ENCODE measurements at regions not wholly inside any gene's neighbourhood (a gene's known extent, or its start where the extent isn't known, plus 50 kb on each side); places are given as distances from the start of the nearest gene placed in this dataset.

GRCh38 chr14:87080146-87080545 is 912.8 kb downstream of the GALC start:
- TF ChIP-seq SIN3A (IDR thresholded peaks at IDR 0.05; ENCODE audit: borderline replicate concordance, insufficient read depth, low read length) = no peak
- TF ChIP-seq TAF1 (IDR thresholded peaks at IDR 0.05; ENCODE audit: borderline replicate concordance, insufficient read depth, low read length) = no peak
- no peak for TF ChIP-seq REST (IDR thresholded peaks at IDR 0.05; ENCODE audit: insufficient read depth in 1 of 2, low read depth in 2 of 2, low read length in 2 of 2)
- no peak for TF ChIP-seq FOXP2 (optimal IDR thresholded peaks at IDR 0.05; ENCODE audit: borderline replicate concordance, extremely low read depth, extremely low read length, insufficient read depth)
- TF ChIP-seq POLR2AphosphoS5 (IDR thresholded peaks at IDR 0.05; ENCODE audit: low read depth, low read length) = no peak

- TF ChIP-seq SIN3A (IDR thresholded peaks at IDR 0.05; ENCODE audit: borderline replicate concordance, insufficient read depth, low read length) (no peak), REST (IDR thresholded peaks at IDR 0.05; ENCODE audit: insufficient read depth in 1 of 2, low read depth in 2 of 2, low read length in 2 of 2) (no peak), FOXP2 (optimal IDR thresholded peaks at IDR 0.05; ENCODE audit: borderline replicate concordance, extremely low read depth, extremely low read length, insufficient read depth) (no peak), TAF1 (IDR thresholded peaks at IDR 0.05; ENCODE audit: borderline replicate concordance, insufficient read depth, low read length) (no peak), POLR2AphosphoS5 (IDR thresholded peaks at IDR 0.05; ENCODE audit: low read depth, low read length) (no peak)
Measured at GRCh38 chr14:87079416-87079815, 913.6 kb downstream of the GALC start.

DNA sequence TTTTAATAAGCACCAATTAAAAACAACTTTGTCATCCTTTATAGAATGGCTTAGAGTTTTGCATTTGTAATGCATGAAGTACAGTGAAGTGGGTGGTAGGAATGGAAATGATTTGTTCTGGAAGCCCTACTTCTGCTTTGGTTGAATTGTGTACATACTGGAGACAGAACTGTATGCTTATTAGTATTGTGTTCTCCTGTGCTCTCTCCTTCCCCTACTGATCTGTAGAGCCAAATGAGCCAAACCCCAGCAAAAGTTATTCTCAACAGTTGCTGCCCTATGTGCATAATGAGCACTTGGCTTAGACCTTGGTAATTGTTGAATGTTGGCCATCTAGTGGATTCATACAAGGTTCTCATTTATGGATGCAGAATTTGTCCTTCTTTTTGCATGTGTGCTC is 916.1 kb downstream of the GALC start:
- TF ChIP-seq TAF1 (IDR thresholded peaks at IDR 0.05; ENCODE audit: borderline replicate concordance, insufficient read depth, low read length) = no peak
- TF ChIP-seq POLR2AphosphoS5 (IDR thresholded peaks at IDR 0.05; ENCODE audit: low read depth, low read length) = no peak
- TF ChIP-seq SIN3A (IDR thresholded peaks at IDR 0.05; ENCODE audit: borderline replicate concordance, insufficient read depth, low read length) = no peak
- no peak for TF ChIP-seq FOXP2 (optimal IDR thresholded peaks at IDR 0.05; ENCODE audit: borderline replicate concordance, extremely low read depth, extremely low read length, insufficient read depth)
- TF ChIP-seq REST (IDR thresholded peaks at IDR 0.05; ENCODE audit: insufficient read depth in 1 of 2, low read depth in 2 of 2, low read length in 2 of 2) = no peak

GRCh38 chr14:87076146-87076545 is 916.8 kb downstream of the GALC start:
- no peak for TF ChIP-seq FOXP2 (optimal IDR thresholded peaks at IDR 0.05; ENCODE audit: borderline replicate concordance, extremely low read depth, extremely low read length, insufficient read depth)
- TF ChIP-seq POLR2AphosphoS5 (IDR thresholded peaks at IDR 0.05; ENCODE audit: low read depth, low read length) = no peak
- TF ChIP-seq SIN3A (IDR thresholded peaks at IDR 0.05; ENCODE audit: borderline replicate concordance, insufficient read depth, low read length) = no peak

GRCh38 chr14:87073880-87074570 is 919.0 kb downstream of the GALC start:
- TF ChIP-seq FOXP2 (optimal IDR thresholded peaks at IDR 0.05; ENCODE audit: borderline replicate concordance, extremely low read depth, extremely low read length, insufficient read depth) = no peak
- TF ChIP-seq TAF1 (IDR thresholded peaks at IDR 0.05; ENCODE audit: borderline replicate concordance, insufficient read depth, low read length) = no peak
- TF ChIP-seq POLR2AphosphoS5 (IDR thresholded peaks at IDR 0.05; ENCODE audit: low read depth, low read length) = no peak
- TF ChIP-seq REST (IDR thresholded peaks at IDR 0.05; ENCODE audit: insufficient read depth in 1 of 2, low read depth in 2 of 2, low read length in 2 of 2) = no peak
- no peak for TF ChIP-seq SIN3A (IDR thresholded peaks at IDR 0.05; ENCODE audit: borderline replicate concordance, insufficient read depth, low read length)

Data from PFSK-1 (cell line).